Adrenal gland (tissue), 5 donors: ENCODE measurements at regions not wholly inside any gene's neighbourhood (a gene's known extent, or its start where the extent isn't known, plus 50 kb on each side); places are given as distances from the start of the nearest gene placed in this dataset.

Source experiments
- POLR2A ChIP-seq, 2 donors: fragments of 450-650 bp; IDR thresholded peaks; one replicate each; pipeline ENCODE4 v1.6.1; 2017; ENCODE audit warnings: antibody characterized with exemption in 2 of 2, mild to moderate bottlenecking in 2 of 2, moderate library complexity in 1 of 2
- TF ChIP-seq, protein P1 (sequence below), 6 experiments: fragments of 450-650 bp in 4 of 6; fragments of 200-600 bp in 2 of 6; sonication (generic) in 1 of 6; IDR thresholded peaks; 1 replicate in 5 of 6; 2 replicates in 1 of 6; pipeline versions ENCODE4 v1.5.1 to v1.8.0; 2016 to 2021; ENCODE audit warnings: antibody characterized with exemption in 6 of 6, mild to moderate bottlenecking in 2 of 6, moderate library complexity in 1 of 6
- donor health status: DM: no; HTN: no; CAD: no.

DNA sequence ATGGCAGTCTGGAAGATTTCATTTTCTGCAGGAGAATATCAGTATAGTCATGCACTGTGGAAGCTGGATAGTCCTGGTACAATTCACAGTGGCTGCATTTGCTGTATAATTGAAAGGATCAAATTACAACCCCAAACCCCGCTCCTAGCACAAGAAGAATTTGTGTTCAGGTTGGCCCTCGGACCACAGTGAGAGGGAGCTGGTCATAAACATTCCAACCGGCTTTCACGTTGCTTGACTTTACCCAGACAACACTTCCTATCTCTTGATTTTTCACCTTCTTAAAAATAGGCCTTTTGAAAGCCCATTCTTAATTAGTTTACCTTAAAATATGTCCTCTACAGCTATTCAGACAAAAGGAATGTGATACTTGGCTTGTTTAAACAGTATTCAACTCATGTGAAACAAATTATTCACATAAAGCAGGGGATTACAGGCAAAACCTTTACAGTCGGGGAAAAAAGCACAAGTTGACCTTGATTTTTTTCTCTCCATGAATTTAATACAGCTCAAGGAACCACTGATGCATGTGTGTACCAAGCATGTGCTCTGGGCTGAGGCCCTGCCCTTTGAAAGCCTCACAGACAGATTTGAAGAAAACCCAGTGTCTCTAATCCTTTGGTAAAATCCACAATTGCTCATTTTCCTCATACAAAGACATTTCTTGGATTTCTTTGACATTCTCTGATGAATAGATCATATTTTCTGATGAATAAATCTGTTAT, 143.0 kb upstream of the SOX11 start:
- TF ChIP-seq, protein P1, sequence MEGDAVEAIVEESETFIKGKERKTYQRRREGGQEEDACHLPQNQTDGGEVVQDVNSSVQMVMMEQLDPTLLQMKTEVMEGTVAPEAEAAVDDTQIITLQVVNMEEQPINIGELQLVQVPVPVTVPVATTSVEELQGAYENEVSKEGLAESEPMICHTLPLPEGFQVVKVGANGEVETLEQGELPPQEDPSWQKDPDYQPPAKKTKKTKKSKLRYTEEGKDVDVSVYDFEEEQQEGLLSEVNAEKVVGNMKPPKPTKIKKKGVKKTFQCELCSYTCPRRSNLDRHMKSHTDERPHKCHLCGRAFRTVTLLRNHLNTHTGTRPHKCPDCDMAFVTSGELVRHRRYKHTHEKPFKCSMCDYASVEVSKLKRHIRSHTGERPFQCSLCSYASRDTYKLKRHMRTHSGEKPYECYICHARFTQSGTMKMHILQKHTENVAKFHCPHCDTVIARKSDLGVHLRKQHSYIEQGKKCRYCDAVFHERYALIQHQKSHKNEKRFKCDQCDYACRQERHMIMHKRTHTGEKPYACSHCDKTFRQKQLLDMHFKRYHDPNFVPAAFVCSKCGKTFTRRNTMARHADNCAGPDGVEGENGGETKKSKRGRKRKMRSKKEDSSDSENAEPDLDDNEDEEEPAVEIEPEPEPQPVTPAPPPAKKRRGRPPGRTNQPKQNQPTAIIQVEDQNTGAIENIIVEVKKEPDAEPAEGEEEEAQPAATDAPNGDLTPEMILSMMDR (IDR thresholded peaks at IDR 0.05) = no peak
- TF ChIP-seq POLR2A (IDR thresholded peaks at IDR 0.05) = no peak
